Testis (tissue), 2 donors: ENCODE measurements at regions not wholly inside any gene's neighbourhood (a gene's known extent, or its start where the extent isn't known, plus 50 kb on each side); places are given as distances from the start of the nearest gene placed in this dataset.

Source experiments
- DNase-seq: peaks from one replicate; pipeline ENCODE4 v3.0.0-alpha.2; 2019
- H3K27ac ChIP-seq, 2 donors: fragments of 200-600 bp; sonication (generic); one replicate each; pipeline ENCODE4 v1.5.1; 2019
- H3K27me3 ChIP-seq: fragments of 200-600 bp; sonication (generic); one replicate; pipeline ENCODE4 v1.5.1; 2019
- H3K36me3 ChIP-seq: fragments of 200-600 bp; sonication (generic); one replicate; pipeline ENCODE4 v1.5.1; 2017; ENCODE audit warnings: low read depth; ENCODE audit errors: missing control alignments
- H3K4me1 ChIP-seq: fragments of 200-600 bp; sonication (generic); one replicate; pipeline ENCODE4 v1.5.1; 2019
- H3K4me3 ChIP-seq, 2 donors: fragments of 200-600 bp; sonication (generic); one replicate each; pipeline ENCODE4 v1.5.1; 2017 to 2019
- H3K9me3 ChIP-seq: fragments of 200-600 bp; sonication (generic); one replicate; pipeline ENCODE4 v1.5.1; 2017
- POLR2A ChIP-seq: fragments of 450-650 bp; IDR thresholded peaks from one replicate; pipeline ENCODE4 v1.6.1; 2017; ENCODE audit warnings: antibody characterized with exemption, mild to moderate bottlenecking, moderate library complexity
- WGBS, 2 donors: methylation state at CpG; one replicate each; pipeline ENCODE4 v1.1.5; 2018; 5-methylcytosine and 5-hydroxymethylcytosine counted together
- intact Hi-C: fragments of 100-400 bp; cut with DNase I; formaldehyde crosslinking; loops from one replicate; pipeline ENCODE4 v1.15.1; 2023; ENCODE audit warnings: low total_unique reads
- TF ChIP-seq, protein P1 (sequence below), 3 experiments: fragments of 450-650 bp in 2 of 3; fragments of 200-600 bp in 1 of 3; sonication (generic) in 1 of 3; IDR thresholded peaks; one replicate each; pipeline ENCODE4 v1.5.1; 2016 to 2019; ENCODE audit warnings: antibody characterized with exemption in 3 of 3, mild to moderate bottlenecking in 2 of 3, moderate library complexity in 1 of 3

DNA sequence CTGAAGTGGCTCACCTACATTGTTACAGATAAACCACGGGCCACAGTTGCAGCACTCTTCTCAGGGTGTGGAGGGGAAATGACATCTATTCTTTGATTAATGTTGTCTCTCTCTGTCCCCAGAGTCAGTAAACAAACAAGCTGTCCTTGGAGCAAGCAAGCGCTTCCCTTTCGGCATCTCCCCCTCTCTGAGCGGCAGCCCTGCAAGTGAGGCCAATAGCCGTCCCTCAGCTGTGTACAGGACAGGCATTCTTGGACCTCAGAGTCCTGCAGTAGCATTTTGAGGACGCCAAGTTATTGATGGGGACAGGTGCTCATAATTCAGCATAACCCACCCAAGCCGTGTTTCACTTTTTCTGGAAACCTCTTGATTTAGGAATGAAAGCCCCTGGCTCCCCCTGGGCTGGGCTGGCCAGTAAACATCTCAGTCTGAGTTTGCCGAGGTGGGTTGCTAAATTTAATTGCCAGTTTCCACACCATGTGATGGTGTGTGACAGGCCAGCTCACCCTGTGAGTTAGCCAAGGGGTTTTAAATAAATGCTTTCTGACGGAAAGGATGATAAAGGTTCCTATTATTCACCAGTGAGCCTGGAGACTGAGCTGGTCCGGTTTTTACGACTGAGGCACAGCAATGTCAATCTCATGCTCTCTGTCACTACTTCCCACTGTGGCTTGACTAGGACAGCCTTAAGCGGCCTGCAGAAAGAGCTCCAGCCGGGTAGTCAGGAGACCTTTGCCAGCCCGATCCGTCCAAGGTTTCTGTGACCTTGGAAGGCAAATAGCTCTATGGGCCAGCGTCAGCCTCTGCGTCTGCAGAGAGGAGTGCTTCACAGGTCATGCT, 214.8 kb upstream of the RREB1 start:
- H3K9me3 ChIP-seq = no peaks in the 10 kb centered on the region
- TF ChIP-seq, protein P1, sequence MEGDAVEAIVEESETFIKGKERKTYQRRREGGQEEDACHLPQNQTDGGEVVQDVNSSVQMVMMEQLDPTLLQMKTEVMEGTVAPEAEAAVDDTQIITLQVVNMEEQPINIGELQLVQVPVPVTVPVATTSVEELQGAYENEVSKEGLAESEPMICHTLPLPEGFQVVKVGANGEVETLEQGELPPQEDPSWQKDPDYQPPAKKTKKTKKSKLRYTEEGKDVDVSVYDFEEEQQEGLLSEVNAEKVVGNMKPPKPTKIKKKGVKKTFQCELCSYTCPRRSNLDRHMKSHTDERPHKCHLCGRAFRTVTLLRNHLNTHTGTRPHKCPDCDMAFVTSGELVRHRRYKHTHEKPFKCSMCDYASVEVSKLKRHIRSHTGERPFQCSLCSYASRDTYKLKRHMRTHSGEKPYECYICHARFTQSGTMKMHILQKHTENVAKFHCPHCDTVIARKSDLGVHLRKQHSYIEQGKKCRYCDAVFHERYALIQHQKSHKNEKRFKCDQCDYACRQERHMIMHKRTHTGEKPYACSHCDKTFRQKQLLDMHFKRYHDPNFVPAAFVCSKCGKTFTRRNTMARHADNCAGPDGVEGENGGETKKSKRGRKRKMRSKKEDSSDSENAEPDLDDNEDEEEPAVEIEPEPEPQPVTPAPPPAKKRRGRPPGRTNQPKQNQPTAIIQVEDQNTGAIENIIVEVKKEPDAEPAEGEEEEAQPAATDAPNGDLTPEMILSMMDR (IDR thresholded peaks at IDR 0.05) = no peak
- TF ChIP-seq POLR2A = no peak
- peaks cover 27% of the 10 kb centered on the region for H3K4me1 ChIP-seq
- WGBS, 2 donors = 38 to 44% methylated on average over 17 of the region's 17 CpGs
- no peak overlapping the region for H3K4me3 ChIP-seq
- H3K36me3 ChIP-seq = no peaks in the 10 kb centered on the region
- no peak overlapping the region for H3K27ac ChIP-seq
- DNase-seq = peak; percentile 46
- intact Hi-C loops = no loop called here
- no peaks in the 10 kb centered on the region for H3K27me3 ChIP-seq

DNA sequence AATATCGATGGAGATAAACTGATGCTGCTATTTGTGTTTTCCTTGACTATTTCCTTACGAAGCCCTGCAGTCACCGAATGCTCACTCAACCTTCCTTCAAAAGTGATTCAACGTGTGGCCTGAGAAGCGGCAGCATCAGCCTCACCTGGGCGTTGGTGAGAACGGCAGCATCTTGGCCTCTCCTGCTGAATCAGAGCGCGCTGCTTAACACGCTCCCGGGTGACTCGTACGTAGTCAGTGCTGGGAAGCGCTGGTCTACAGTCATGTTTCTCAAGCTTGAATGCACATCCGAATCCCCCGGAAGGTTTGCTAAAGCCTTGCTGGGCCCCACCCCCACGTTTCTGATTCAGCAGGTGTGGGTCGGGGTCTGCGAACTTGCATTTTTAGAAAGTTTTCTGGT, 214.1 kb upstream of the RREB1 start:
- no peak overlapping the region for H3K27ac ChIP-seq

DNA sequence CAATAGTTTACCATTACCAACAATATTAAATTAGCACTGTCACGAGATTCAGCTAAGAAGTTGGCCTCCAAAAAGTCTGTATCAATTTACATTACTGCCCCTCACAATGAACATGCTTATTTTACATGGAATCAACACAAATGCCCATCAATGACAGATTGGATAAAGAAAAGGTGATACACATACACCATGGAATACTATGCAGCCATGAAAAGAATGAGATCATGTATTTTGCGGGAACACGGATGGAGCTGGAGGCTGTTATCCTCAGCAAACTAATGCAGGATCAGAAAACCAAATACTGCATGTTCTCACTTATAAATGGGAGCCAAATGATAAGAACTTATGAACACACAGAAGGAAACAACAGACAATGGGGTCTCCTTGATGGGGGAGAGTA, 211.8 kb upstream of the RREB1 start:
- H3K4me1 ChIP-seq = peaks cover 17% of the 10 kb centered on the region
- no peaks in the 10 kb centered on the region for H3K36me3 ChIP-seq
- intact Hi-C loops = no loop called here
- no peak overlapping the region for H3K4me3 ChIP-seq
- TF ChIP-seq, protein P1 (IDR thresholded peaks at IDR 0.05) = no peak
- no peak for TF ChIP-seq POLR2A
- H3K27ac ChIP-seq = no peak overlapping the region
- no peak for DNase-seq
- H3K27me3 ChIP-seq = no peaks in the 10 kb centered on the region
- WGBS, 2 donors = 94 to 99% methylated on average over 3 of the region's 3 CpGs
- no peaks in the 10 kb centered on the region for H3K9me3 ChIP-seq

More for the DNA sequence above, 214.1 kb upstream of the RREB1 start:
- 84 to 89% methylated on average over 19 of the region's 19 CpGs for WGBS, 2 donors
- Histone ChIP-seq H3K27me3 (no peaks in the 10 kb centered on the region), H3K36me3 (no peaks in the 10 kb centered on the region), H3K4me1 (peaks cover 27% of the 10 kb centered on the region), H3K4me3 (no peak overlapping the region), H3K9me3 (no peaks in the 10 kb centered on the region)
- no peak for DNase-seq
- TF ChIP-seq, protein P1 (IDR thresholded peaks at IDR 0.05) = no peak
- TF ChIP-seq POLR2A = no peak
- intact Hi-C loops = no loop called here

DNA sequence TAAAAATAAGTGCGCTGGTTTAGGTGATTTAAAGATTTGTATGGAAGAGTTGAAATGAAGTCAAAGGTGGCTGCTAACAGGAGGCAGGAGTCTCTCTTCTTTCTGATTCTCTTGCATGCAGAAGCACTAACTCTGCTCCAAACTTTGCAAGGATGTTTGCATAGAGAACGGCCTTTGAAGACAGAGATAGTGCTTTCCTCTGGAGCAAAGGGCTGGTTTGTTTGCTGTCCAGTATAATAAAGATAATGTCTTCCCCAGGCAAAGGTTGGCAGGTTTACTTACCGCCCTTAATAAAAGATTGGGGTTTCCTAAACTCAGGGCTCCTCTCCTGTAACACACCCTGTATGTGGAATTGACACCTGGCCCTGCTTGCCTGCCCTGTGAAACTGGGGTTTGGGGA, 210.6 kb upstream of the RREB1 start:
- no peaks in the 10 kb centered on the region for H3K9me3 ChIP-seq
- TF ChIP-seq, protein P1 (IDR thresholded peaks at IDR 0.05) = no peak
- WGBS, 2 donors = 76 to 80% methylated on average over 3 of the region's 3 CpGs
- no peak overlapping the region for H3K27ac ChIP-seq
- no peaks in the 10 kb centered on the region for H3K36me3 ChIP-seq
- no peak overlapping the region for H3K4me3 ChIP-seq
- peaks cover 15% of the 10 kb centered on the region for H3K4me1 ChIP-seq
- intact Hi-C loops = no loop called here
- no peaks in the 10 kb centered on the region for H3K27me3 ChIP-seq
- DNase-seq = no peak
